Activated CD4-positive, alpha-beta T cell treated with anti-CD3 and anti-CD28 coated beads, Interleukin-2, amount 10 ng/mL, durations not matched to agents 7 days and 5 days (primary cell): ENCODE measurements at regions not wholly inside any gene's neighbourhood (a gene's known extent, or its start where the extent isn't known, plus 50 kb on each side); places are given as distances from the start of the nearest gene placed in this dataset.

Experiments
- CTCF ChIA-PET: fragments of 350-600 bp; sonication (Branson Sonifier 250); formaldehyde crosslinking; loops from one replicate; lab custom pipeline; 2021; ENCODE audit warnings: antibody characterized with exemption; lab: Charles Lee
- POLR2A ChIA-PET: fragments of 350-600 bp; sonication (Branson Sonifier 250); formaldehyde crosslinking; loops from one replicate; lab custom pipeline; 2021; ENCODE audit warnings: antibody characterized with exemption; lab: Charles Lee
- DNase-seq: peaks from one replicate; pipeline ENCODE4 v3.0.0-alpha.2; 2020
- H3K27ac Mint-ChIP-seq: one replicate; pipeline ENCODE4 v1.8.0; 2021; ENCODE audit warnings: mild to moderate bottlenecking, moderate library complexity, mixed read lengths
- H3K27me3 Mint-ChIP-seq: one replicate; pipeline ENCODE4 v1.8.0; 2021; ENCODE audit warnings: mixed read lengths
- H3K36me3 Mint-ChIP-seq: one replicate; pipeline ENCODE4 v1.8.0; 2021; ENCODE audit warnings: low read depth, mixed read lengths
- H3K4me1 Mint-ChIP-seq: one replicate; pipeline ENCODE4 v1.8.0; 2021; ENCODE audit warnings: mixed read lengths
- H3K4me3 Mint-ChIP-seq: one replicate; pipeline ENCODE4 v1.8.0; 2021; ENCODE audit warnings: mild to moderate bottlenecking, moderate library complexity, mixed read lengths
- H3K9me3 Mint-ChIP-seq: one replicate; pipeline ENCODE4 v1.8.0; 2021; ENCODE audit warnings: mixed read lengths

GRCh38 chr18:26648509-26649192, 100.3 kb upstream of the KCTD1 start:
- ChIA-PET POLR2A (no interaction called here), CTCF (no interaction called here)
- Mint-ChIP-seq H3K36me3 (no peaks in the 10 kb centered on the region), H3K27ac (no peak overlapping the region), H3K4me1 (no peaks in the 10 kb centered on the region), H3K27me3 (peaks cover 38% of the 10 kb centered on the region), H3K4me3 (no peak overlapping the region), H3K9me3 (no peaks in the 10 kb centered on the region)
- DNase-seq = no peak

GRCh38 chr18:26646901-26647300, 98.5 kb upstream of the KCTD1 start:
- H3K27me3 Mint-ChIP-seq = peaks cover 26% of the 10 kb centered on the region
- H3K9me3 Mint-ChIP-seq = no peaks in the 10 kb centered on the region
- H3K4me1 Mint-ChIP-seq = no peaks in the 10 kb centered on the region
- no peaks in the 10 kb centered on the region for H3K36me3 Mint-ChIP-seq
- ChIA-PET POLR2A (interaction anchor here (0.6 kb wide), 1 partner anchor 99 kb away, joined by 5 read pairs; no protein-coding TSS in a partner anchor), CTCF (interaction anchor here (0.6 to 1.0 kb wide), 2 partner anchors 20 to 46 kb away, joined by 3 to 5 read pairs; no protein-coding TSS in a partner anchor)
- no peak overlapping the region for H3K4me3 Mint-ChIP-seq
- no peak for DNase-seq
- no peak overlapping the region for H3K27ac Mint-ChIP-seq

- no peak for DNase-seq
- POLR2A ChIA-PET = no interaction called here
- Mint-ChIP-seq H3K4me3 (no peak overlapping the region), H3K9me3 (no peaks in the 10 kb centered on the region), H3K27me3 (peaks cover 6% of the 10 kb centered on the region), H3K36me3 (no peaks in the 10 kb centered on the region), H3K4me1 (no peaks in the 10 kb centered on the region), H3K27ac (no peak overlapping the region)
- CTCF ChIA-PET = no interaction called here
Measured at GRCh38 chr18:26642440-26643348, 94.3 kb upstream of the KCTD1 start.

- H3K36me3 Mint-ChIP-seq = no peaks in the 10 kb centered on the region
- H3K27ac Mint-ChIP-seq = no peak overlapping the region
- no peaks in the 10 kb centered on the region for H3K4me1 Mint-ChIP-seq
- ChIA-PET POLR2A (no interaction called here), CTCF (no interaction called here)
- no peak for DNase-seq
- no peaks in the 10 kb centered on the region for H3K9me3 Mint-ChIP-seq
- H3K27me3 Mint-ChIP-seq = peaks cover 6% of the 10 kb centered on the region
- H3K4me3 Mint-ChIP-seq = no peak overlapping the region
Measured at GRCh38 chr18:26640541-26640940, 92.2 kb upstream of the KCTD1 start.

- H3K9me3 Mint-ChIP-seq = no peaks in the 10 kb centered on the region
- POLR2A ChIA-PET = no interaction called here
- no peak overlapping the region for H3K27ac Mint-ChIP-seq
- CTCF ChIA-PET = no interaction called here
- no peaks in the 10 kb centered on the region for H3K36me3 Mint-ChIP-seq
- peaks cover 5% of the 10 kb centered on the region for H3K27me3 Mint-ChIP-seq
- no peaks in the 10 kb centered on the region for H3K4me1 Mint-ChIP-seq
- H3K4me3 Mint-ChIP-seq = no peak overlapping the region
- DNase-seq = no peak
Measured at GRCh38 chr18:26639149-26639548, 90.8 kb upstream of the KCTD1 start.

- POLR2A ChIA-PET = no interaction called here
- H3K4me3 Mint-ChIP-seq = no peak overlapping the region
- no peaks in the 10 kb centered on the region for H3K27me3 Mint-ChIP-seq
Measured at GRCh38 chr18:26637983-26638382, 89.6 kb upstream of the KCTD1 start.

GRCh38 chr18:26637324-26637723, 89.0 kb upstream of the KCTD1 start:
- H3K4me1 Mint-ChIP-seq = no peaks in the 10 kb centered on the region
- DNase-seq = no peak
- ChIA-PET POLR2A (no interaction called here), CTCF (no interaction called here)
- no peaks in the 10 kb centered on the region for H3K36me3 Mint-ChIP-seq
- H3K27me3 Mint-ChIP-seq = no peaks in the 10 kb centered on the region
- no peak overlapping the region for H3K27ac Mint-ChIP-seq
- no peaks in the 10 kb centered on the region for H3K9me3 Mint-ChIP-seq
- H3K4me3 Mint-ChIP-seq = no peak overlapping the region

More at GRCh38 chr18:26637983-26638382, 89.6 kb upstream of the KCTD1 start:
- no peaks in the 10 kb centered on the region for H3K4me1 Mint-ChIP-seq
- no peaks in the 10 kb centered on the region for H3K9me3 Mint-ChIP-seq
- H3K27ac Mint-ChIP-seq = no peak overlapping the region
- CTCF ChIA-PET = interaction anchor here (0.7 kb wide), 1 partner anchor 31 kb away, joined by 3 read pairs; no protein-coding TSS in a partner anchor
- H3K36me3 Mint-ChIP-seq = no peaks in the 10 kb centered on the region
- DNase-seq = no peak

GRCh38 chr18:26635466-26635865, 87.1 kb upstream of the KCTD1 start:
- Mint-ChIP-seq H3K36me3 (no peaks in the 10 kb centered on the region), H3K9me3 (no peaks in the 10 kb centered on the region), H3K27ac (no peak overlapping the region), H3K4me1 (no peaks in the 10 kb centered on the region), H3K27me3 (no peaks in the 10 kb centered on the region), H3K4me3 (no peak overlapping the region)
- ChIA-PET CTCF (no interaction called here), POLR2A (no interaction called here)
- no peak for DNase-seq

GRCh38 chr18:26634631-26635030, 86.3 kb upstream of the KCTD1 start:
- Mint-ChIP-seq H3K27ac (no peak overlapping the region), H3K36me3 (no peaks in the 10 kb centered on the region), H3K9me3 (no peaks in the 10 kb centered on the region), H3K27me3 (no peaks in the 10 kb centered on the region), H3K4me1 (no peaks in the 10 kb centered on the region), H3K4me3 (no peak overlapping the region)
- DNase-seq = no peak
- ChIA-PET POLR2A (no interaction called here), CTCF (no interaction called here)

- POLR2A ChIA-PET = no interaction called here
- CTCF ChIA-PET = interaction anchor here (1.7 kb wide), 1 partner anchor 24 kb away, joined by 4 read pairs; no protein-coding TSS in a partner anchor
- H3K4me3 Mint-ChIP-seq = no peak overlapping the region
Measured at GRCh38 chr18:26631135-26631534, 82.8 kb upstream of the KCTD1 start.

GRCh38 chr18:26630596-26630995, 82.2 kb upstream of the KCTD1 start:
- Mint-ChIP-seq H3K36me3 (no peaks in the 10 kb centered on the region), H3K4me1 (no peaks in the 10 kb centered on the region), H3K4me3 (no peak overlapping the region), H3K9me3 (peaks cover 3% of the 10 kb centered on the region), H3K27me3 (peaks cover 2% of the 10 kb centered on the region), H3K27ac (no peak overlapping the region)
- ChIA-PET CTCF (no interaction called here), POLR2A (no interaction called here)
- no peak for DNase-seq

More at GRCh38 chr18:26631135-26631534, 82.8 kb upstream of the KCTD1 start:
- Mint-ChIP-seq H3K27me3 (peaks cover 2% of the 10 kb centered on the region), H3K9me3 (no peaks in the 10 kb centered on the region), H3K27ac (no peak overlapping the region), H3K4me1 (no peaks in the 10 kb centered on the region), H3K36me3 (no peaks in the 10 kb centered on the region)
- DNase-seq = no peak

- H3K36me3 Mint-ChIP-seq = peaks cover 3% of the 10 kb centered on the region
- ChIA-PET POLR2A (no interaction called here), CTCF (no interaction called here)
- peaks cover 2% of the 10 kb centered on the region for H3K27me3 Mint-ChIP-seq
- no peak overlapping the region for H3K27ac Mint-ChIP-seq
- no peaks in the 10 kb centered on the region for H3K4me1 Mint-ChIP-seq
- DNase-seq = no peak
- peaks cover 19% of the 10 kb centered on the region for H3K9me3 Mint-ChIP-seq
- no peak overlapping the region for H3K4me3 Mint-ChIP-seq
Measured at GRCh38 chr18:26628017-26628416, 79.7 kb upstream of the KCTD1 start.

GRCh38 chr18:26624443-26624842, 76.1 kb upstream of the KCTD1 start:
- CTCF ChIA-PET = no interaction called here
- Mint-ChIP-seq H3K9me3 (peaks cover 21% of the 10 kb centered on the region), H3K27me3 (peaks cover 2% of the 10 kb centered on the region), H3K4me1 (peaks cover 1% of the 10 kb centered on the region), H3K27ac (no peak overlapping the region), H3K4me3 (no peak overlapping the region), H3K36me3 (peaks cover 3% of the 10 kb centered on the region)
- no peak for DNase-seq
- POLR2A ChIA-PET = no interaction called here
